Panc1 (cell line): ENCODE measurements at regions not wholly inside any gene's neighbourhood (a gene's known extent, or its start where the extent isn't known, plus 50 kb on each side); places are given as distances from the start of the nearest gene placed in this dataset.

Experiments
- ATAC-seq: fragments of 200-7000 bp; cut with Tn5 transposase; 2 replicates; pipeline ENCODE4 v1.9.1; 2020; ENCODE audit warnings: mild to moderate bottlenecking, moderate library complexity
- BruUV-seq: library from RNA; stranded (reverse); fragments of 400-500 nt; replicated peaks from 2 replicates; lab custom pipeline; 2021; lab: Mats Ljungman, UMichigan
- CTCF ChIA-PET: fragments of 300-600 bp; sonication (Branson Sonifier 250); formaldehyde crosslinking; loops from one replicate; lab custom pipeline; 2022; ENCODE audit warnings: antibody characterized with exemption; lab: Charles Lee
- POLR2A ChIA-PET: fragments of 300-600 bp; sonication (Branson Sonifier 250); formaldehyde crosslinking; loops from one replicate; lab custom pipeline; 2022; ENCODE audit warnings: antibody characterized with exemption; lab: Charles Lee
- DNase-seq: peaks from one replicate; pipeline ENCODE4 v3.0.0-alpha.2; 2010; ENCODE audit warnings: low read depth, low spot score
- H3K27ac ChIP-seq: 2 replicates; pipeline ENCODE4 v1.5.1; 2011; ENCODE audit warnings: mild to moderate bottlenecking, low read length, inconsistent platforms
- H3K27me3 ChIP-seq: fragments of 200-500 bp; sonication (Bioruptor generic); 2 replicates; pipeline ENCODE4 v1.6.0; 2014; ENCODE audit warnings: low read length, inconsistent platforms; ENCODE audit not compliant: control insufficient read depth, insufficient read depth
- H3K36me3 ChIP-seq: fragments of 200-500 bp; sonication (Bioruptor generic); 2 replicates; pipeline ENCODE4 v1.5.1; 2014; ENCODE audit warnings: inconsistent platforms, mild to moderate bottlenecking, low read length, moderate library complexity; ENCODE audit not compliant: control insufficient read depth, insufficient read depth
- H3K4me1 ChIP-seq: 2 replicates; pipeline ENCODE4 v1.5.1; 2011; ENCODE audit warnings: inconsistent platforms, mild to moderate bottlenecking, low read length, moderate library complexity; ENCODE audit not compliant: control insufficient read depth, insufficient read depth
- H3K4me3 ChIP-seq, 2 experiments: 2 replicates each; pipeline ENCODE4 v1.5.1; 2011 to 2012; ENCODE audit warnings: low read depth in 2 of 2, low read length in 2 of 2, mild to moderate bottlenecking in 2 of 2, inconsistent platforms in 1 of 2, moderate library complexity in 1 of 2
- H3K9me3 ChIP-seq: fragments of 200-500 bp; sonication (Bioruptor generic); 2 replicates; pipeline ENCODE4 v1.5.1; 2014; ENCODE audit warnings: low read depth, mild to moderate bottlenecking, inconsistent platforms, low read length, moderate library complexity; ENCODE audit not compliant: control insufficient read depth, insufficient read depth
- CTCF ChIP-seq: fragments of 450-650 bp; IDR thresholded peaks from 2 replicates; pipeline ENCODE4 v1.5.1; 2017; ENCODE audit warnings: mild to moderate bottlenecking
- POLR2AphosphoS5 ChIP-seq: IDR thresholded peaks from 2 replicates; pipeline ENCODE4 v1.6.1; 2012; ENCODE audit warnings: mild to moderate bottlenecking, low read depth, low read length, moderate library complexity
- REST ChIP-seq, 2 experiments: IDR thresholded peaks; 2 replicates each; pipeline ENCODE4 v1.6.1; 2011 to 2012; ENCODE audit warnings: low read depth in 2 of 2, control low read depth in 1 of 2, low read length in 1 of 2, mild to moderate bottlenecking in 1 of 2, moderate library complexity in 1 of 2; ENCODE audit not compliant: insufficient read depth in 1 of 2
- SIN3A ChIP-seq: IDR thresholded peaks from 2 replicates; pipeline ENCODE4 v1.6.1; 2012; ENCODE audit warnings: low read depth, mild to moderate bottlenecking, low read length, moderate library complexity, borderline replicate concordance; ENCODE audit not compliant: insufficient read depth
- TCF7L2 ChIP-seq: IDR thresholded peaks from 2 replicates; pipeline ENCODE4 v1.6.1; 2011; ENCODE audit warnings: mild to moderate bottlenecking, low read depth, low read length, inconsistent platforms
- in situ Hi-C: cut with HindIII; loops from 2 replicates; pipeline ENCODE4 v1.10.0; 2016; ENCODE audit warnings: low sequenced_read_pairs, low pct_unique_long_range_greater_than_20kb
- intact Hi-C: fragments of 100-400 bp; cut with micrococcal nuclease; formaldehyde crosslinking; loops from one replicate; pipeline ENCODE4 v1.10.0; 2022; ENCODE audit not compliant: unreplicated experiment

GRCh38 chr12:84727961-84728360, 184.6 kb downstream of the SLC6A15 start:
- ATAC-seq (no peak), DNase-seq (no peak)
- in situ Hi-C loops = no loop called here
- no peaks in the 10 kb centered on the region for H3K36me3 ChIP-seq
- no peaks in the 10 kb centered on the region for H3K4me1 ChIP-seq
- no peak overlapping the region for H3K4me3 ChIP-seq
- TF ChIP-seq CTCF (no peak), REST (IDR thresholded peaks at IDR 0.05; ENCODE audit: insufficient read depth in 1 of 2, low read depth in 2 of 2, low read length in 1 of 2) (no peak), POLR2AphosphoS5 (no peak), SIN3A (no peak), TCF7L2 (no peak)
- ChIA-PET CTCF (no interaction called here), POLR2A (no interaction called here)
- intact Hi-C loops = no loop called here
- no TSS peak for BruUV-seq
- H3K9me3 ChIP-seq = no peaks in the 10 kb centered on the region
- H3K27me3 ChIP-seq = no peaks in the 10 kb centered on the region
- H3K27ac ChIP-seq = no peak overlapping the region

GRCh38 chr12:84726780-84727179, 185.8 kb downstream of the SLC6A15 start:
- no peaks in the 10 kb centered on the region for H3K9me3 ChIP-seq
- H3K27me3 ChIP-seq = no peaks in the 10 kb centered on the region
- H3K4me3 ChIP-seq = no peak overlapping the region
- no TSS peak for BruUV-seq
- ChIA-PET CTCF (no interaction called here), POLR2A (no interaction called here)
- intact Hi-C loops (no loop called here), in situ Hi-C loops (no loop called here)
- ATAC-seq = no peak
- no peak for DNase-seq
- no peaks in the 10 kb centered on the region for H3K36me3 ChIP-seq
- TF ChIP-seq CTCF (no peak), SIN3A (no peak), REST (IDR thresholded peaks at IDR 0.05; ENCODE audit: insufficient read depth in 1 of 2, low read depth in 2 of 2, low read length in 1 of 2) (no peak), TCF7L2 (no peak), POLR2AphosphoS5 (no peak)
- H3K27ac ChIP-seq = no peak overlapping the region
- H3K4me1 ChIP-seq = no peaks in the 10 kb centered on the region
